ENCODE measurements at regions not wholly inside any gene's neighbourhood (a gene's known extent, or its start where the extent isn't known, plus 50 kb on each side); places are given as distances from the start of the nearest gene placed in this dataset.

- TF ChIP-seq, protein P1, sequence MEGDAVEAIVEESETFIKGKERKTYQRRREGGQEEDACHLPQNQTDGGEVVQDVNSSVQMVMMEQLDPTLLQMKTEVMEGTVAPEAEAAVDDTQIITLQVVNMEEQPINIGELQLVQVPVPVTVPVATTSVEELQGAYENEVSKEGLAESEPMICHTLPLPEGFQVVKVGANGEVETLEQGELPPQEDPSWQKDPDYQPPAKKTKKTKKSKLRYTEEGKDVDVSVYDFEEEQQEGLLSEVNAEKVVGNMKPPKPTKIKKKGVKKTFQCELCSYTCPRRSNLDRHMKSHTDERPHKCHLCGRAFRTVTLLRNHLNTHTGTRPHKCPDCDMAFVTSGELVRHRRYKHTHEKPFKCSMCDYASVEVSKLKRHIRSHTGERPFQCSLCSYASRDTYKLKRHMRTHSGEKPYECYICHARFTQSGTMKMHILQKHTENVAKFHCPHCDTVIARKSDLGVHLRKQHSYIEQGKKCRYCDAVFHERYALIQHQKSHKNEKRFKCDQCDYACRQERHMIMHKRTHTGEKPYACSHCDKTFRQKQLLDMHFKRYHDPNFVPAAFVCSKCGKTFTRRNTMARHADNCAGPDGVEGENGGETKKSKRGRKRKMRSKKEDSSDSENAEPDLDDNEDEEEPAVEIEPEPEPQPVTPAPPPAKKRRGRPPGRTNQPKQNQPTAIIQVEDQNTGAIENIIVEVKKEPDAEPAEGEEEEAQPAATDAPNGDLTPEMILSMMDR (IDR thresholded peaks at IDR 0.05), result no peak
- TF ChIP-seq EZH2 (IDR thresholded peaks at IDR 0.05; ENCODE audit: borderline replicate concordance, insufficient read depth, low read depth, low read length, poor library complexity, severe bottlenecking), result no peak
These were observed 726.7 kb downstream of the METTL15 start for GRCh38 chr11:28834877-28835276.

All from B cell (primary cell).